ENCODE measurements at regions not wholly inside any gene's neighbourhood (a gene's known extent, or its start where the extent isn't known, plus 50 kb on each side); places are given as distances from the start of the nearest gene placed in this dataset.

GRCh38 chr11:96893988-96894387 lies 504.2 kb downstream of the JRKL start:
- no peak overlapping the region for H2AFZ ChIP-seq (ENCODE audit: insufficient read depth, low read depth, low read length, poor library complexity, severe bottlenecking)
- Mint-ChIP-seq H3K4me1 (no peaks in the 10 kb centered on the region), H3K27me3 (no peaks in the 10 kb centered on the region), H3K9me3 (ENCODE audit: insufficient read depth) (peaks cover 2% of the 10 kb centered on the region), H3K4me3 (no peak overlapping the region), H3K27ac (no peak overlapping the region)
- ATAC-seq (ENCODE audit: low read depth) (no peak), DNase-seq (no peak)
- no peaks in the 10 kb centered on the region for H3K36me3 ChIP-seq (replicated peaks in 1 of 2; ENCODE audit: control extremely low read depth in 1 of 2, control insufficient read depth in 1 of 2, extremely low read depth in 1 of 2, insufficient read depth in 2 of 2, low read length in 1 of 2)
- no peaks in the 10 kb centered on the region for H3K79me2 ChIP-seq (ENCODE audit: control insufficient read depth, insufficient read depth, low read length)
- no peak overlapping the region for H3K4me3 ChIP-seq (ENCODE audit: control extremely low read depth in 1 of 5, extremely low read depth in 1 of 5, insufficient read depth in 1 of 5, low read depth in 2 of 5, low read length in 4 of 5)
- H3K4me2 ChIP-seq (replicated peaks; ENCODE audit: low read depth, low read length, poor library complexity, severe bottlenecking): no peak overlapping the region
- intact Hi-C loops (cut with micrococcal nuclease): no loop called here
- ChIA-PET CTCF (no interaction called here), POLR2A (no interaction called here)
- H3K27ac ChIP-seq (ENCODE audit: low read length in 2 of 2): no peak overlapping the region
- H3K9me3 ChIP-seq (ENCODE audit: control extremely low read depth in 1 of 3, control insufficient read depth in 2 of 3, insufficient read depth in 1 of 3, low read length in 2 of 3): no peaks in the 10 kb centered on the region
- no peaks in the 10 kb centered on the region for H3K27me3 ChIP-seq (replicated peaks in 1 of 4; ENCODE audit: control extremely low read depth in 1 of 4, control insufficient read depth in 3 of 4, insufficient read depth in 4 of 4, low read length in 3 of 4)
- no peak overlapping the region for H3K9ac ChIP-seq (ENCODE audit: low read length)
- no CpG with 5 or more reads among the region's 3 CpGs for WGBS (ENCODE audit: insufficient coverage)
- no peaks in the 10 kb centered on the region for H3K4me1 ChIP-seq (ENCODE audit: control insufficient read depth in 2 of 2, insufficient read depth in 2 of 2, low read length in 2 of 2)
- no peak for TF ChIP-seq CTCF (IDR thresholded peaks at IDR 0.05)
- H4K20me1 ChIP-seq (ENCODE audit: control insufficient read depth, insufficient read depth, low read length, poor library complexity, severe bottlenecking): no peaks in the 10 kb centered on the region

- ChIA-PET POLR2A (no interaction called here), CTCF (no interaction called here)
- WGBS (ENCODE audit: insufficient coverage): no CpG with 5 or more reads among the region's 1 CpG
- Histone ChIP-seq H3K79me2 (ENCODE audit: control insufficient read depth, insufficient read depth, low read length) (no peaks in the 10 kb centered on the region), H3K4me3 (ENCODE audit: control extremely low read depth in 1 of 5, extremely low read depth in 1 of 5, insufficient read depth in 1 of 5, low read depth in 2 of 5, low read length in 4 of 5) (no peak overlapping the region), H2AFZ (ENCODE audit: insufficient read depth, low read depth, low read length, poor library complexity, severe bottlenecking) (no peak overlapping the region), H3K27ac (ENCODE audit: low read length in 2 of 2) (no peak overlapping the region), H3K9ac (ENCODE audit: low read length) (no peak overlapping the region), H3K27me3 (replicated peaks in 1 of 4; ENCODE audit: control extremely low read depth in 1 of 4, control insufficient read depth in 3 of 4, insufficient read depth in 4 of 4, low read length in 3 of 4) (no peaks in the 10 kb centered on the region), H3K9me3 (ENCODE audit: control extremely low read depth in 1 of 3, control insufficient read depth in 2 of 3, insufficient read depth in 1 of 3, low read length in 2 of 3) (no peaks in the 10 kb centered on the region), H3K4me1 (ENCODE audit: control insufficient read depth in 2 of 2, insufficient read depth in 2 of 2, low read length in 2 of 2) (no peaks in the 10 kb centered on the region), H3K4me2 (replicated peaks; ENCODE audit: low read depth, low read length, poor library complexity, severe bottlenecking) (no peak overlapping the region), H4K20me1 (ENCODE audit: control insufficient read depth, insufficient read depth, low read length, poor library complexity, severe bottlenecking) (no peaks in the 10 kb centered on the region), H3K36me3 (replicated peaks in 1 of 2; ENCODE audit: control extremely low read depth in 1 of 2, control insufficient read depth in 1 of 2, extremely low read depth in 1 of 2, insufficient read depth in 2 of 2, low read length in 1 of 2) (no peaks in the 10 kb centered on the region)
- Mint-ChIP-seq H3K27me3 (no peaks in the 10 kb centered on the region), H3K27ac (no peak overlapping the region), H3K4me1 (no peaks in the 10 kb centered on the region), H3K4me3 (no peak overlapping the region), H3K9me3 (ENCODE audit: insufficient read depth) (peaks cover 2% of the 10 kb centered on the region)
- intact Hi-C loops (cut with micrococcal nuclease): no loop called here
- ATAC-seq (ENCODE audit: low read depth): no peak
- TF ChIP-seq EZH2 (IDR thresholded peaks at IDR 0.05; ENCODE audit: borderline replicate concordance, insufficient read depth, low read depth, low read length, poor library complexity, severe bottlenecking) (no peak), CTCF (IDR thresholded peaks at IDR 0.05) (no peak)
- no peak for DNase-seq
These were observed 504.8 kb downstream of the JRKL start for GRCh38 chr11:96894587-96894986.
